IMR-90 (cell line): ENCODE measurements at regions not wholly inside any gene's neighbourhood (a gene's known extent, or its start where the extent isn't known, plus 50 kb on each side); places are given as distances from the start of the nearest gene placed in this dataset.

ENCODE experiments used
- ATAC-seq: fragments of 200-7000 bp; cut with Tn5 transposase; 2 replicates; pipeline ENCODE4 v1.9.1; 2020; ENCODE audit warnings: low read depth, mild to moderate bottlenecking, moderate library complexity
- BruUV-seq: library from RNA; stranded (reverse); fragments of 400-500 nt; replicated peaks from 2 replicates; lab custom pipeline; 2021; lab: Mats Ljungman, UMichigan
- CTCF ChIA-PET: fragments of 300-600 bp; formaldehyde crosslinking; extraction: SDS; loops from one replicate; lab custom pipeline; 2021; ENCODE audit warnings: antibody characterized with exemption; lab: Yijun Ruan, JAX
- POLR2A ChIA-PET: fragments of 300-600 bp; sonication (Branson Sonifier 250); formaldehyde crosslinking; loops from one replicate; lab custom pipeline; 2022; ENCODE audit warnings: antibody characterized with exemption; ENCODE audit not compliant: unreplicated experiment; lab: Charles Lee
- DNase-seq: peaks from one replicate; pipeline ENCODE4 v3.0.0; 2013
- H2AFZ ChIP-seq: replicated peaks from 2 replicates; pipeline ENCODE3; 2013; ENCODE audit warnings: low read length, mild to moderate bottlenecking; ENCODE audit not compliant: poor library complexity
- H2AK5ac ChIP-seq: 2 replicates; pipeline ENCODE4 v1.6.1; 2013; ENCODE audit warnings: low read depth, low read length, inconsistent platforms
- H2AK9ac ChIP-seq: replicated peaks from 2 replicates; pipeline ENCODE3; 2013; ENCODE audit warnings: mild to moderate bottlenecking, low read depth, low read length, moderate library complexity; ENCODE audit not compliant: poor library complexity
- H2BK120ac ChIP-seq: 2 replicates; pipeline ENCODE4 v1.6.1; 2013; ENCODE audit warnings: low read depth, low read length, inconsistent platforms
- H2BK15ac ChIP-seq: 3 replicates; pipeline ENCODE4 v1.6.1; 2013; ENCODE audit warnings: low read depth, low read length, inconsistent platforms
- H2BK20ac ChIP-seq: 2 replicates; pipeline ENCODE4 v1.6.1; 2013; ENCODE audit warnings: low read depth, mild to moderate bottlenecking, inconsistent platforms, low read length, moderate library complexity
- H2BK5ac ChIP-seq: 2 replicates; pipeline ENCODE4 v1.6.1; 2013; ENCODE audit warnings: mild to moderate bottlenecking, low read depth, low read length, inconsistent platforms; ENCODE audit not compliant: poor library complexity, severe bottlenecking
- H3K14ac ChIP-seq: replicated peaks from 2 replicates; pipeline ENCODE4 v1.6.1; 2013; ENCODE audit warnings: low read depth, low read length, inconsistent platforms
- H3K18ac ChIP-seq: 2 replicates; pipeline ENCODE4 v1.6.1; 2013; ENCODE audit warnings: low read depth, low read length, control low read depth
- H3K23ac ChIP-seq: 2 replicates; pipeline ENCODE4 v1.6.1; 2013; ENCODE audit warnings: low read depth, low read length, inconsistent platforms
- H3K27ac ChIP-seq: 2 replicates; pipeline ENCODE4 v1.5.1; 2013; ENCODE audit warnings: mild to moderate bottlenecking, control low read depth, low read length; ENCODE audit not compliant: insufficient read depth
- H3K27me3 ChIP-seq: 2 replicates; pipeline ENCODE4 v1.6.1; 2013; ENCODE audit warnings: low read length; ENCODE audit not compliant: control insufficient read depth, insufficient read depth
- H3K36me3 ChIP-seq: 2 replicates; pipeline ENCODE4 v1.6.1; 2013; ENCODE audit warnings: low read length, mixed read lengths; ENCODE audit not compliant: control insufficient read depth, insufficient read depth
- H3K4ac ChIP-seq: 2 replicates; pipeline ENCODE4 v1.6.1; 2013; ENCODE audit warnings: low read depth, low read length, inconsistent platforms
- H3K4me1 ChIP-seq: 2 replicates; pipeline ENCODE4 v1.6.1; 2013; ENCODE audit warnings: low read length, mixed read lengths; ENCODE audit not compliant: control insufficient read depth, insufficient read depth
- H3K4me2 ChIP-seq: 2 replicates; pipeline ENCODE4 v1.6.1; 2013; ENCODE audit warnings: low read depth, mild to moderate bottlenecking, control low read depth, low read length, moderate library complexity
- H3K4me3 ChIP-seq: 2 replicates; pipeline ENCODE4 v1.5.1; 2013; ENCODE audit warnings: low read depth, mild to moderate bottlenecking, control low read depth, low read length, moderate library complexity; ENCODE audit not compliant: insufficient read depth
- H3K56ac ChIP-seq: 2 replicates; pipeline ENCODE4 v1.6.1; 2013; ENCODE audit warnings: low read length, inconsistent platforms; ENCODE audit not compliant: insufficient read depth; ENCODE audit errors: extremely low read depth
- H3K79me1 ChIP-seq, 2 experiments: 2 replicates each; pipeline ENCODE4 v1.6.1; 2013; ENCODE audit warnings: low read length in 2 of 2, inconsistent platforms in 1 of 2, low read depth in 1 of 2
- H3K9ac ChIP-seq: 2 replicates; pipeline ENCODE4 v1.6.1; 2013; ENCODE audit warnings: low read depth, low read length, control low read depth
- H3K9me1 ChIP-seq: 2 replicates; pipeline ENCODE4 v1.6.1; 2013; ENCODE audit warnings: low read length, inconsistent platforms; ENCODE audit not compliant: insufficient read depth
- H3K9me3 ChIP-seq: 2 replicates; pipeline ENCODE4 v1.6.1; 2013; ENCODE audit warnings: low read length; ENCODE audit not compliant: control insufficient read depth, insufficient read depth
- H4K20me1 ChIP-seq: 2 replicates; pipeline ENCODE4 v1.6.1; 2013; ENCODE audit warnings: low read length, inconsistent platforms; ENCODE audit not compliant: insufficient read depth
- H4K5ac ChIP-seq: 2 replicates; pipeline ENCODE4 v1.6.1; 2013; ENCODE audit warnings: mild to moderate bottlenecking, low read depth, low read length, control low read depth
- H4K8ac ChIP-seq, 2 experiments: 2 replicates each; pipeline ENCODE4 v1.6.1; 2013; ENCODE audit warnings: low read depth in 2 of 2, low read length in 2 of 2, control low read depth in 1 of 2, inconsistent platforms in 1 of 2
- H4K91ac ChIP-seq: 2 replicates; pipeline ENCODE4 v1.6.1; 2013; ENCODE audit warnings: low read depth, low read length, inconsistent platforms; ENCODE audit not compliant: insufficient read depth
- BHLHE40 ChIP-seq: fragments of 150-350 bp; IDR thresholded peaks from 2 replicates; pipeline ENCODE4 v1.6.1; 2016; ENCODE audit warnings: mild to moderate bottlenecking, low read depth, low read length
- CEBPB ChIP-seq: IDR thresholded peaks from 2 replicates; pipeline ENCODE4 v1.6.1; 2012; ENCODE audit warnings: low read depth, low read length, improper control_type of control experiment
- CHD1 ChIP-seq: IDR thresholded peaks from 2 replicates; pipeline ENCODE4 v1.6.1; 2012; ENCODE audit warnings: low read depth, low read length, improper control_type of control experiment
- FOS ChIP-seq: fragments of 150-350 bp; IDR thresholded peaks from 2 replicates; pipeline ENCODE4 v1.6.1; 2016; ENCODE audit warnings: low read depth, low read length
- MAFK ChIP-seq: IDR thresholded peaks from 2 replicates; pipeline ENCODE4 v1.6.1; 2012; ENCODE audit warnings: low read depth, low read length, improper control_type of control experiment
- MAZ ChIP-seq: IDR thresholded peaks from 2 replicates; pipeline ENCODE4 v1.6.1; 2012; ENCODE audit warnings: low read depth, mild to moderate bottlenecking, low read length, improper control_type of control experiment, moderate library complexity, borderline replicate concordance
- MXI1 ChIP-seq: IDR thresholded peaks from 2 replicates; pipeline ENCODE4 v1.6.1; 2012; ENCODE audit warnings: low read depth, mild to moderate bottlenecking, low read length, moderate library complexity, borderline replicate concordance
- NFE2L2 ChIP-seq: fragments of 150-350 bp; IDR thresholded peaks from 2 replicates; pipeline ENCODE4 v1.6.1; 2016; ENCODE audit warnings: low read depth, mild to moderate bottlenecking, low read length
- POLR2A ChIP-seq: IDR thresholded peaks from 2 replicates; pipeline ENCODE4 v1.6.1; 2012; ENCODE audit warnings: mild to moderate bottlenecking, low read depth, low read length
- RCOR1 ChIP-seq: IDR thresholded peaks from 2 replicates; pipeline ENCODE4 v1.6.1; 2012; ENCODE audit warnings: mild to moderate bottlenecking, low read length, improper control_type of control experiment; ENCODE audit not compliant: insufficient replicate concordance
- RFX5 ChIP-seq: IDR thresholded peaks from 2 replicates; pipeline ENCODE4 v1.8.0; 2012; ENCODE audit warnings: low read depth, mild to moderate bottlenecking, low read length, moderate library complexity
- SMC3 ChIP-seq: fragments of 150-350 bp; IDR thresholded peaks from 2 replicates; pipeline ENCODE4 v1.6.1; 2016; ENCODE audit warnings: low read depth, mild to moderate bottlenecking, antibody characterized with exemption, low read length, moderate library complexity
- WGBS, 2 experiments: methylation state at CpG; one replicate each; pipeline versions ENCODE4 v1.1.5 to v1.1.7; 2013; ENCODE audit warnings: missing lambda C conversion rate in 2 of 2; ENCODE audit not compliant: insufficient read length in 1 of 2; ENCODE audit errors: extremely low coverage in 2 of 2; 5-methylcytosine and 5-hydroxymethylcytosine counted together
- dilution Hi-C: fragments of 300-500 bp; cut with HindIII; formaldehyde crosslinking; loops from one replicate; pipeline ENCODE4 v1.14.3; 2018; ENCODE audit warnings: low sequenced_read_pairs; ENCODE audit not compliant: unreplicated experiment
- in situ Hi-C: fragments of 300-500 bp; cut with MboI; formaldehyde crosslinking; loops from 3 replicates; pipeline ENCODE4 v1.14.3; 2019; ENCODE audit warnings: low sequenced_read_pairs, inconsistent platforms, mixed read lengths
- intact Hi-C: fragments of 100-400 bp; cut with micrococcal nuclease; formaldehyde crosslinking; loops from 2 replicates; pipeline ENCODE4 v1.10.0; 2022
- TF ChIP-seq, protein P1 (sequence below): fragments of 150-350 bp; IDR thresholded peaks from 2 replicates; pipeline ENCODE4 v1.6.1; 2017; ENCODE audit warnings: mild to moderate bottlenecking, antibody characterized with exemption, low read length, low read depth

DNA sequence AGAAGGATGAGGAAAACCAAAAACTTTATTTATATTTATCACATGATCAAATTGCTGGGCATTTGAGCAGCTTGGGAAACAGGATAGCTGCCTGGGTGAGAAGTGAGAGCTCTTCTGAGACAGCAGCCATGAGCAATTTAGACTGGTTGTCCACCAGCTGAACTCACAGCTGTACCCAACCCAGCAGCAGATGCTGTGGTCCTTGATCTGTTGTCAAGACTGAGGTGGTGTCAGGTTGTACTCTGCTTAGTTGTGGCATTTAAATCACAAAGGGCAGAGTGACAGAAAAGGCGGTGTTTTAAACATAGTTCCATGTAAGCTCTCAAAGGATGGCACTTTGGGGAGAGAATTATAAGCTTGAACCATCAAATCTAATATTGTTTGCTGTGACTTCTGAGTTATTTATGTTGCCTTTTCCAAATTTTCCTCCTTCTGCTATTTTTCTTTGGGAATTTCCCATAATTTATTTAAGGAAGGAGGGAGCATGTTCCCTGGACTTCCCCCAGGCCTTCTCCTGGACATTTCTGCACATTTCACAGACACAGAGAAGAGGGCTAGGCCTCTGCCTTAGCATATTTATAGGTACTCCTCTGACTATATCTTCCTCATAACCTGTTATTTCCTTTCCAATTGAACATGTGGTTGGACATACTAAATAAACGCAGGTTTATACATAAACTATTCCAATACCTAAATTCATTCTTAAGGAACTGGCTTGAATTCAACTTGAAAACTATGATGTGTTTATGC lies 117.7 kb upstream of the FER start:
- Histone ChIP-seq H3K27me3 (no peaks in the 10 kb centered on the region; the same call in 1 of the 2 replicates), H2AK9ac (no peak overlapping the region), H2BK20ac (no peak overlapping the region), H3K4me3 (no peak overlapping the region), H3K4me1 (peaks cover 6% of the 10 kb centered on the region), H3K27ac (no peak overlapping the region), H3K14ac (no peak overlapping the region), H3K4ac (no peak overlapping the region), H2AK5ac (no peak overlapping the region), H2BK5ac (no peak overlapping the region), H4K20me1 (no peaks in the 10 kb centered on the region), H3K79me1 (no peaks in the 10 kb centered on the region), H3K9ac (no peak overlapping the region), H2BK120ac (no peak overlapping the region), H3K18ac (no peak overlapping the region; the same call in 1 of the 2 replicates), H3K23ac (no peak overlapping the region), H3K9me3 (no peaks in the 10 kb centered on the region), H2BK15ac (no peak overlapping the region), H3K56ac (no peak overlapping the region), H3K36me3 (no peaks in the 10 kb centered on the region), H3K9me1 (no peaks in the 10 kb centered on the region; the same call in 1 of the 2 replicates), H3K4me2 (no peak overlapping the region), H2AFZ (no peak overlapping the region), H4K5ac (no peak overlapping the region), H4K8ac (no peak overlapping the region), H4K91ac (no peak overlapping the region)
- ChIA-PET CTCF (interaction anchor here (2.6 kb wide), 1 partner anchor 13 kb away, joined by 6 read pairs; no protein-coding TSS in a partner anchor), POLR2A (no interaction called here)
- ATAC-seq (no peak), DNase-seq (no peak)
- intact Hi-C loops (no loop called here), dilution Hi-C loops (no loop called here), in situ Hi-C loops (no loop called here)
- no CpG with 5 or more reads among the region's 2 CpGs for WGBS, 2 experiments
- BruUV-seq, result no TSS peak
- TF ChIP-seq CEBPB (no peak), POLR2A (no peak), MXI1 (no peak), RCOR1 (no peak), MAZ (no peak), SMC3 (no peak), NFE2L2 (no peak), RFX5 (no peak), CHD1 (no peak), BHLHE40 (no peak), FOS (no peak), MAFK (no peak)
- TF ChIP-seq, protein P1, sequence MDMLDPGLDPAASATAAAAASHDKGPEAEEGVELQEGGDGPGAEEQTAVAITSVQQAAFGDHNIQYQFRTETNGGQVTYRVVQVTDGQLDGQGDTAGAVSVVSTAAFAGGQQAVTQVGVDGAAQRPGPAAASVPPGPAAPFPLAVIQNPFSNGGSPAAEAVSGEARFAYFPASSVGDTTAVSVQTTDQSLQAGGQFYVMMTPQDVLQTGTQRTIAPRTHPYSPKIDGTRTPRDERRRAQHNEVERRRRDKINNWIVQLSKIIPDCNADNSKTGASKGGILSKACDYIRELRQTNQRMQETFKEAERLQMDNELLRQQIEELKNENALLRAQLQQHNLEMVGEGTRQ, result no peak
